ENCODE measurements at regions not wholly inside any gene's neighbourhood (a gene's known extent, or its start where the extent isn't known, plus 50 kb on each side); places are given as distances from the start of the nearest gene placed in this dataset.

DNA sequence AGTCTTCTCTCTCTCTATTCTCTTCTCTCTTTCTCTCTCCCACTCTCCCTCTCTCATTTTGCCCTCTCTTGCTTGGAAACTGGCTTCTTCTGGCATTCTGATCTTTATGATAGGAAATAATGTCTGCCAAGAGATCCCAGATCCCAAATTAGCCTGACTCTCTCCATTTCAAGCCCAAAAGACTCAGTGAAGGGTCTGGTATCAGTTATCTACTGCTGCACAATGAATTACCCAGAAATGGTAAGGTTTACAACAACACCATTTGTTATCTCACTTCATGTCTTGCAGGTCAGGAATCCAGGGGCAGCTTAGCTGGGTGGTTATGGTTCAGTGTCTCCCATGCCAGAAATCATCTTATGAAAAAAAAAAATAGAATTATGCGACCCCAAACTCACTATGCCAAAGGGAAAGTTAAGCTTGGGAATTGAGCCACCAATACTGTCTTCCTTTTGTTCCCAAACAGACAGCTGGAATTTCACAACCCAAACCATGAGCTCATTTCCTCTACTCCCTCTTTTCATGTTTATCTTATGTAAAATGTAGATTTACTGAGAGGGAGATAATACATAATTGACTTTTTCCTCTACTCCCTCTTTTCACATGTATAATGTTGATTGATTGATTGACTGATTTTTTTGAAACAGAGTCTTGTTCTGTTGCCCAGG is 67.8 kb upstream of the FICD start:
- peak; percentile 49 to 96 (median 93) for DNase-seq
- WGBS, 2 donors: 43 to 70% methylated on average over 1 of the region's 1 CpG
- no peaks in the 10 kb centered on the region for H3K27me3 ChIP-seq (ENCODE audit: control insufficient read depth in 3 of 3, insufficient read depth in 3 of 3, low read length in 2 of 3)
- no peak overlapping the region for H3K27ac ChIP-seq (ENCODE audit: low read depth in 1 of 2, low read length in 1 of 2)
- H3K4me1 ChIP-seq (ENCODE audit: control insufficient read depth in 5 of 5, insufficient read depth in 5 of 5, low read length in 5 of 5): peaks cover 0 to 35% (median 9%) of the 10 kb centered on the region in 5 donors
- H3K36me3 ChIP-seq (ENCODE audit: control insufficient read depth in 4 of 4, insufficient read depth in 4 of 4, low read length in 4 of 4): no peaks in the 10 kb centered on the region
- TF ChIP-seq, protein P1, sequence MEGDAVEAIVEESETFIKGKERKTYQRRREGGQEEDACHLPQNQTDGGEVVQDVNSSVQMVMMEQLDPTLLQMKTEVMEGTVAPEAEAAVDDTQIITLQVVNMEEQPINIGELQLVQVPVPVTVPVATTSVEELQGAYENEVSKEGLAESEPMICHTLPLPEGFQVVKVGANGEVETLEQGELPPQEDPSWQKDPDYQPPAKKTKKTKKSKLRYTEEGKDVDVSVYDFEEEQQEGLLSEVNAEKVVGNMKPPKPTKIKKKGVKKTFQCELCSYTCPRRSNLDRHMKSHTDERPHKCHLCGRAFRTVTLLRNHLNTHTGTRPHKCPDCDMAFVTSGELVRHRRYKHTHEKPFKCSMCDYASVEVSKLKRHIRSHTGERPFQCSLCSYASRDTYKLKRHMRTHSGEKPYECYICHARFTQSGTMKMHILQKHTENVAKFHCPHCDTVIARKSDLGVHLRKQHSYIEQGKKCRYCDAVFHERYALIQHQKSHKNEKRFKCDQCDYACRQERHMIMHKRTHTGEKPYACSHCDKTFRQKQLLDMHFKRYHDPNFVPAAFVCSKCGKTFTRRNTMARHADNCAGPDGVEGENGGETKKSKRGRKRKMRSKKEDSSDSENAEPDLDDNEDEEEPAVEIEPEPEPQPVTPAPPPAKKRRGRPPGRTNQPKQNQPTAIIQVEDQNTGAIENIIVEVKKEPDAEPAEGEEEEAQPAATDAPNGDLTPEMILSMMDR (IDR thresholded peaks at IDR 0.05; ENCODE audit: control extremely low read depth, extremely low read depth): no peak
- no peak for ATAC-seq (ENCODE audit: insufficient read depth, low FRiP score)
- peak overlapping the region in 1 of 2 donors; percentile 91 for H3K9ac ChIP-seq (ENCODE audit: insufficient read depth in 1 of 2, low read length in 2 of 2)
- H3K4me3 ChIP-seq: no peak overlapping the region
- H3K9me3 ChIP-seq (ENCODE audit: control insufficient read depth in 4 of 4, insufficient read depth in 3 of 4, low read length in 3 of 4): no peaks in the 10 kb centered on the region

DNA sequence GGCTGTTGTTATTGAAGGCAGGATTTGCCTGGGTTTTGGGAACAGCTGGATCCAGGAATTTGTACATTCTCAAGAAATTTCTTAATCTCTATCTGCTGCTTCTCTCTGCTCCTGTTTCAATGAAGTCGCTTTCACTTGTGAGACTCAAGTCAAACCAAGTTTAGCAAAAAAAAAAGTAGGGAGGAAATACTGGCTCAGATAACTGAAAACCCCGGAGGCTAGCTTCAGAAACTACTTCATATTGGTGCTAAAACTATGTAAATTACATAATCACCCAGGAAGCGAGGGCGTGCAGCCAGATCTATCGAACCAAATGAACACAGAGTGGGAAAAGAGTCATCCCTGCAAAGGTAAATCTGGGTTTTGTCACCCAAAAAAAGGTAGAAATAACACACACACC is 68.3 kb upstream of the FICD start:
- TF ChIP-seq, protein P1 (IDR thresholded peaks at IDR 0.05; ENCODE audit: control extremely low read depth, extremely low read depth): no peak
- peaks cover 0 to 37% (median 9%) of the 10 kb centered on the region in 5 donors for H3K4me1 ChIP-seq (ENCODE audit: control insufficient read depth in 5 of 5, insufficient read depth in 5 of 5, low read length in 5 of 5)
- no peaks in the 10 kb centered on the region for H3K9me3 ChIP-seq (ENCODE audit: control insufficient read depth in 4 of 4, insufficient read depth in 3 of 4, low read length in 3 of 4)
- H3K9ac ChIP-seq (ENCODE audit: insufficient read depth in 1 of 2, low read length in 2 of 2): peak overlapping the region in 1 of 2 donors; percentile 91
- 38 to 49% methylated on average over 5 of the region's 5 CpGs for WGBS, 2 donors
- ATAC-seq (ENCODE audit: insufficient read depth, low FRiP score): no peak
- no peaks in the 10 kb centered on the region for H3K27me3 ChIP-seq (ENCODE audit: control insufficient read depth in 3 of 3, insufficient read depth in 3 of 3, low read length in 2 of 3)
- H3K36me3 ChIP-seq (ENCODE audit: control insufficient read depth in 4 of 4, insufficient read depth in 4 of 4, low read length in 4 of 4): no peaks in the 10 kb centered on the region
- H3K4me3 ChIP-seq: no peak overlapping the region
- DNase-seq: peak; percentile 43 to 84 (median 83)
- no peak overlapping the region for H3K27ac ChIP-seq (ENCODE audit: low read depth in 1 of 2, low read length in 1 of 2)

DNA sequence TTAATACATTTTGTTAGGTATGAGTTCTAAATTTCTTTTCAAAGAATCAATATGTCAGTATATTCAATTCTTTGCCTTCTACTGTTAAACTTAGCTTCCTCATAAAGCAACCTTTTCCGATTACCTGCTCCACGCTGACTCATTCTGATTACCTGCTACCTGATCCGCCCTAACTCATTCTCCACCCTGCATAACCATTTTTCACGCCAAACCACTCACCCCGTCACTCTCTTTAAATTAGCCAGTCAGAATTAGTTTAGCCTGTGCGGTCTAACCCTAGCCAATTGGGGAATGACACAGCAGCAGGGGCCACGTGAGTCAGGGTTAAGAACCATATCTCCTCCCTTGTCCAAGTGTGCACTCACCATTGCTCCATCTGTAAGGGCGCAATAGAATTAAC is 72.2 kb upstream of the FICD start:
- TF ChIP-seq, protein P1 (IDR thresholded peaks at IDR 0.05; ENCODE audit: control extremely low read depth, extremely low read depth): no peak
- WGBS, 2 donors: 91 to 94% methylated on average over 8 of the region's 8 CpGs
- Histone ChIP-seq H3K36me3 (ENCODE audit: control insufficient read depth in 4 of 4, insufficient read depth in 4 of 4, low read length in 4 of 4) (no peaks in the 10 kb centered on the region), H3K4me3 (no peak overlapping the region), H3K27ac (ENCODE audit: low read depth in 1 of 2, low read length in 1 of 2) (no peak overlapping the region), H3K9ac (ENCODE audit: insufficient read depth in 1 of 2, low read length in 2 of 2) (no peak overlapping the region), H3K4me1 (ENCODE audit: control insufficient read depth in 5 of 5, insufficient read depth in 5 of 5, low read length in 5 of 5) (peaks cover 0 to 23% (median 9%) of the 10 kb centered on the region in 5 donors), H3K9me3 (ENCODE audit: control insufficient read depth in 4 of 4, insufficient read depth in 3 of 4, low read length in 3 of 4) (peaks cover 0 to 1% (median 0%) of the 10 kb centered on the region in 4 donors), H3K27me3 (ENCODE audit: control insufficient read depth in 3 of 3, insufficient read depth in 3 of 3, low read length in 2 of 3) (no peaks in the 10 kb centered on the region)
- no peak for DNase-seq
- ATAC-seq (ENCODE audit: insufficient read depth, low FRiP score): no peak
